H9 (cell line): ENCODE measurements at regions not wholly inside any gene's neighbourhood (a gene's known extent, or its start where the extent isn't known, plus 50 kb on each side); places are given as distances from the start of the nearest gene placed in this dataset.

Experiments used
- DNase-seq: peaks from one replicate; pipeline ENCODE4 v3.0.0-alpha.2; 2017
- H2AFZ ChIP-seq: one replicate; pipeline ENCODE4 v1.6.1; 2013; ENCODE audit warnings: mild to moderate bottlenecking, low read length, control low read depth, moderate library complexity
- H2AK5ac ChIP-seq: 2 replicates; pipeline ENCODE4 v1.6.1; 2013; ENCODE audit warnings: low read length, control low read depth, mixed read lengths; ENCODE audit not compliant: insufficient read length
- H2BK120ac ChIP-seq: one replicate; pipeline ENCODE4 v1.6.1; 2013; ENCODE audit warnings: low read depth, mild to moderate bottlenecking, low read length, control low read depth, inconsistent platforms; ENCODE audit not compliant: poor library complexity, severe bottlenecking
- H2BK12ac ChIP-seq: 2 replicates; pipeline ENCODE4 v1.6.1; 2013; ENCODE audit warnings: low read length, control low read depth, mixed read lengths, low read depth; ENCODE audit not compliant: insufficient read length
- H2BK15ac ChIP-seq: 2 replicates; pipeline ENCODE4 v1.6.1; 2013; ENCODE audit warnings: low read depth, low read length, control low read depth
- H2BK20ac ChIP-seq: one replicate; pipeline ENCODE4 v1.6.1; 2013; ENCODE audit warnings: low read depth, mild to moderate bottlenecking, low read length, control low read depth, inconsistent platforms; ENCODE audit not compliant: poor library complexity, severe bottlenecking
- H2BK5ac ChIP-seq: 2 replicates; pipeline ENCODE4 v1.6.1; 2013; ENCODE audit warnings: low read length, control low read depth, mixed read lengths; ENCODE audit not compliant: insufficient read length
- H3K14ac ChIP-seq: 2 replicates; pipeline ENCODE4 v1.6.1; 2013; ENCODE audit warnings: low read length, control low read depth; ENCODE audit not compliant: insufficient read depth
- H3K18ac ChIP-seq: 2 replicates; pipeline ENCODE4 v1.6.1; 2013; ENCODE audit warnings: low read depth, mild to moderate bottlenecking, mixed read lengths, low read length, control low read depth; ENCODE audit not compliant: insufficient read length
- H3K23ac ChIP-seq: 2 replicates; pipeline ENCODE4 v1.6.1; 2013; ENCODE audit warnings: low read length, control low read depth, mixed read lengths, low read depth; ENCODE audit not compliant: insufficient read length
- H3K23me2 ChIP-seq: 2 replicates; pipeline ENCODE4 v1.6.1; 2013; ENCODE audit warnings: low read depth, mild to moderate bottlenecking, mixed read lengths, low read length, control low read depth; ENCODE audit not compliant: insufficient read length, poor library complexity, severe bottlenecking
- H3K27ac ChIP-seq: 2 replicates; pipeline ENCODE4 v1.5.1; 2013; ENCODE audit warnings: low read length, control low read depth, mixed read lengths, low read depth; ENCODE audit not compliant: insufficient read length
- H3K27me3 ChIP-seq: 2 replicates; pipeline ENCODE4 v1.6.1; 2013; ENCODE audit warnings: low read length, control low read depth, inconsistent platforms; ENCODE audit not compliant: insufficient read depth
- H3K4ac ChIP-seq: 2 replicates; pipeline ENCODE4 v1.6.1; 2013; ENCODE audit warnings: low read depth, mild to moderate bottlenecking, control low read depth, inconsistent platforms, low read length, moderate library complexity
- H3K4me1 ChIP-seq: 2 replicates; pipeline ENCODE4 v1.6.1; 2013; ENCODE audit warnings: low read length, control low read depth, inconsistent platforms; ENCODE audit not compliant: insufficient read depth
- H3K4me2 ChIP-seq: 2 replicates; pipeline ENCODE4 v1.6.1; 2013; ENCODE audit warnings: low read length, control low read depth, mixed read lengths; ENCODE audit not compliant: insufficient read length, insufficient read depth
- H3K56ac ChIP-seq: 2 replicates; pipeline ENCODE4 v1.6.1; 2013; ENCODE audit warnings: low read depth, mild to moderate bottlenecking, mixed read lengths, low read length, control low read depth; ENCODE audit not compliant: insufficient read length
- H3K79me1 ChIP-seq: 2 replicates; pipeline ENCODE4 v1.6.1; 2013; ENCODE audit warnings: low read depth, mild to moderate bottlenecking, moderate library complexity, low read length, control low read depth, inconsistent platforms; ENCODE audit not compliant: insufficient read depth, poor library complexity, severe bottlenecking
- H3K79me2 ChIP-seq: 2 replicates; pipeline ENCODE4 v1.6.1; 2013; ENCODE audit warnings: low read length, control low read depth, inconsistent platforms; ENCODE audit not compliant: insufficient read depth
- H3K9ac ChIP-seq: 2 replicates; pipeline ENCODE4 v1.6.1; 2013; ENCODE audit warnings: low read length, control low read depth, mixed read lengths; ENCODE audit not compliant: insufficient read length; ENCODE audit errors: extremely low read depth
- H3K9me3 ChIP-seq: one replicate; pipeline ENCODE4 v1.6.1; 2013; ENCODE audit warnings: low read depth, low read length, inconsistent platforms; ENCODE audit not compliant: control insufficient read depth
- H3T11ph ChIP-seq: one replicate; pipeline ENCODE4 v1.6.1; 2013; ENCODE audit warnings: mild to moderate bottlenecking, low read length, control low read depth, inconsistent platforms
- H4K20me1 ChIP-seq: one replicate; pipeline ENCODE4 v1.6.1; 2013; ENCODE audit not compliant: control insufficient read depth, insufficient read length, insufficient read depth
- H4K5ac ChIP-seq: 2 replicates; pipeline ENCODE4 v1.6.1; 2013; ENCODE audit warnings: low read depth, mild to moderate bottlenecking, mixed read lengths, low read length, control low read depth; ENCODE audit not compliant: insufficient read length
- H4K8ac ChIP-seq: replicated peaks from 2 replicates; pipeline ENCODE4 v1.6.1; 2013; ENCODE audit warnings: low read length, control low read depth, mixed read lengths, low read depth; ENCODE audit not compliant: insufficient read length
- H4K91ac ChIP-seq: 2 replicates; pipeline ENCODE4 v1.6.1; 2013; ENCODE audit warnings: low read depth, mild to moderate bottlenecking, moderate library complexity, mixed read lengths, low read length, control low read depth; ENCODE audit not compliant: insufficient read length
- H3K27ac Mint-ChIP-seq, 3 experiments: 2 replicates in 2 of 3; 3 replicates in 1 of 3; pipeline ENCODE4 v1.8.0; 2020 to 2021; ENCODE audit warnings: mixed read lengths in 3 of 3, mild to moderate bottlenecking in 1 of 3, moderate library complexity in 1 of 3
- H3K27me3 Mint-ChIP-seq: 2 replicates; pipeline ENCODE4 v1.8.0; 2021; ENCODE audit warnings: low read depth, mild to moderate bottlenecking, moderate library complexity, mixed read lengths
- H3K36me3 Mint-ChIP-seq, 3 experiments: 2 replicates in 2 of 3; 3 replicates in 1 of 3; pipeline ENCODE4 v1.8.0; 2020 to 2021; ENCODE audit warnings: low read depth in 3 of 3, mixed read lengths in 3 of 3; ENCODE audit not compliant: insufficient read depth in 1 of 3
- H3K4me1 Mint-ChIP-seq, 2 experiments: 2 replicates each; pipeline ENCODE4 v1.8.0; 2020; ENCODE audit warnings: mixed read lengths in 2 of 2
- H3K4me3 Mint-ChIP-seq, 2 experiments: 2 replicates in 1 of 2; 3 replicates in 1 of 2; pipeline ENCODE4 v1.8.0; 2020 to 2021; ENCODE audit warnings: mild to moderate bottlenecking in 2 of 2, mixed read lengths in 2 of 2, moderate library complexity in 1 of 2
- H3K9me3 Mint-ChIP-seq, 2 experiments: 2 replicates in 1 of 2; 3 replicates in 1 of 2; pipeline ENCODE4 v1.8.0; 2020; ENCODE audit warnings: mild to moderate bottlenecking in 2 of 2, mixed read lengths in 2 of 2, moderate library complexity in 1 of 2
- CTCF ChIP-seq: fragments of 200-600 bp; sonication (generic); conservative IDR thresholded peaks from 3 replicates; pipeline ENCODE4 v1.8.0; 2021; ENCODE audit warnings: antibody characterized with exemption, mild to moderate bottlenecking
- WGBS: extraction: QIAGEN DNeasy Blood & Tissue Kit; methylation state at CpG from one replicate; pipeline ENCODE4 v1.1.7; 2013; ENCODE audit warnings: missing lambda C conversion rate, low lambda C conversion rate, mixed read lengths; ENCODE audit not compliant: insufficient read length; ENCODE audit errors: extremely low coverage; 5-methylcytosine and 5-hydroxymethylcytosine counted together

- no peaks in the 10 kb centered on the region for H3K79me1 ChIP-seq
- H2AFZ ChIP-seq, result no peak overlapping the region
- H3T11ph ChIP-seq, result no peak overlapping the region
- no peak overlapping the region for H2BK20ac ChIP-seq
- H3K4me3 Mint-ChIP-seq, result no peak overlapping the region
- H3K23ac ChIP-seq, result no peak overlapping the region
- DNase-seq, result no peak
- H3K14ac ChIP-seq, result no peak overlapping the region
- H2BK12ac ChIP-seq, result no peak overlapping the region
- no peak overlapping the region for H2BK5ac ChIP-seq
- H3K56ac ChIP-seq, result no peak overlapping the region
- H3K18ac ChIP-seq, result no peak overlapping the region
- no peak overlapping the region for H2BK120ac ChIP-seq
- H3K9me3 ChIP-seq, result peaks cover 6% of the 10 kb centered on the region
- H2AK5ac ChIP-seq, result no peak overlapping the region
- H3K9me3 Mint-ChIP-seq, result peaks cover 1 to 3% of the 10 kb centered on the region in 2 experiments; a peak in 3 of 5 replicates
- H3K36me3 Mint-ChIP-seq, result peaks cover 0 to 7% (median 0%) of the 10 kb centered on the region in 3 experiments; a peak in 3 of 7 replicates
- H3K4me1 Mint-ChIP-seq, result no peaks in the 10 kb centered on the region; a peak in 1 of 4 replicates
- H3K4me1 ChIP-seq, result no peaks in the 10 kb centered on the region
- no peaks in the 10 kb centered on the region for H3K27me3 ChIP-seq
- no peak overlapping the region for H4K5ac ChIP-seq
- H3K27ac Mint-ChIP-seq, result no peak overlapping the region
- H3K79me2 ChIP-seq, result no peaks in the 10 kb centered on the region
- H3K9ac ChIP-seq, result no peak overlapping the region
- H3K4ac ChIP-seq, result no peak overlapping the region
- no peak overlapping the region for H3K4me2 ChIP-seq
- no peaks in the 10 kb centered on the region for H3K23me2 ChIP-seq
- H3K27ac ChIP-seq, result no peak overlapping the region
- H3K27me3 Mint-ChIP-seq, result no peaks in the 10 kb centered on the region
- WGBS, result no CpG with 5 or more reads among the region's 4 CpGs
- no peak for TF ChIP-seq CTCF
- no peak overlapping the region for H2BK15ac ChIP-seq
- no peak overlapping the region for H4K8ac ChIP-seq
- no peaks in the 10 kb centered on the region for H4K20me1 ChIP-seq
- no peak overlapping the region for H4K91ac ChIP-seq
These were observed 1510.1 kb downstream of the MAT2B start for GRCh38 chr5:165015547-165015946.
